ENCODE measurements at regions not wholly inside any gene's neighbourhood (a gene's known extent, or its start where the extent isn't known, plus 50 kb on each side); places are given as distances from the start of the nearest gene placed in this dataset.

GRCh38 chr6:114940181-114940580, 597.4 kb upstream of the HS3ST5 start:
- Mint-ChIP-seq H3K27me3 (ENCODE audit: low read depth, unreplicated experiment) (no peaks in the 10 kb centered on the region), H3K36me3 (ENCODE audit: low read depth, unreplicated experiment) (no peaks in the 10 kb centered on the region), H3K4me3 (ENCODE audit: unreplicated experiment) (no peak overlapping the region), H3K27ac (ENCODE audit: unreplicated experiment) (no peak overlapping the region), H3K4me1 (ENCODE audit: low read depth, unreplicated experiment) (no peaks in the 10 kb centered on the region), H3K9me3 (ENCODE audit: unreplicated experiment) (no peaks in the 10 kb centered on the region)
- Histone ChIP-seq H3K9ac (ENCODE audit: low read length) (no peak overlapping the region), H3K4me1 (ENCODE audit: insufficient read depth, low read length) (no peaks in the 10 kb centered on the region), H3K79me2 (ENCODE audit: insufficient read depth, low read length) (no peaks in the 10 kb centered on the region), H3K27ac (ENCODE audit: low read depth, low read length) (no peak overlapping the region), H3K4me3 (ENCODE audit: insufficient read depth, low read depth, low read length) (no peak overlapping the region), H3K36me3 (ENCODE audit: insufficient read depth, low read length) (no peaks in the 10 kb centered on the region), H3K9me3 (ENCODE audit: insufficient read depth, low read depth, low read length) (no peaks in the 10 kb centered on the region), H3K27me3 (ENCODE audit: insufficient read depth, low read length) (no peaks in the 10 kb centered on the region), H3K4me2 (ENCODE audit: low read length) (no peak overlapping the region), H2AFZ (ENCODE audit: low read depth, low read length) (no peak overlapping the region), H4K20me1 (ENCODE audit: insufficient read depth, low read length) (no peaks in the 10 kb centered on the region)
- FAIRE-seq = no peak
- TF ChIP-seq CTCF (IDR thresholded peaks at IDR 0.05; ENCODE audit: insufficient read depth, low read depth, low read length) (no peak), EZH2 (IDR thresholded peaks at IDR 0.05; ENCODE audit: insufficient read depth, low read length) (no peak)
- DNase-seq (ENCODE audit: low read depth) = no peak

- no peaks in the 10 kb centered on the region for H3K27me3 ChIP-seq (ENCODE audit: insufficient read depth, low read length)
- H3K4me3 ChIP-seq (ENCODE audit: insufficient read depth, low read depth, low read length) = no peak overlapping the region
- FAIRE-seq = no peak
- no peak overlapping the region for H3K27ac Mint-ChIP-seq (ENCODE audit: unreplicated experiment)
- H3K4me3 Mint-ChIP-seq (ENCODE audit: unreplicated experiment) = no peak overlapping the region
- H3K4me1 Mint-ChIP-seq (ENCODE audit: low read depth, unreplicated experiment) = no peaks in the 10 kb centered on the region
- no peak overlapping the region for H2AFZ ChIP-seq (ENCODE audit: low read depth, low read length)
- H3K4me1 ChIP-seq (ENCODE audit: insufficient read depth, low read length) = no peaks in the 10 kb centered on the region
- no peak overlapping the region for H3K27ac ChIP-seq (ENCODE audit: low read depth, low read length)
- no peak for TF ChIP-seq CTCF (IDR thresholded peaks at IDR 0.05; ENCODE audit: insufficient read depth, low read depth, low read length)
- no peak for TF ChIP-seq EZH2 (IDR thresholded peaks at IDR 0.05; ENCODE audit: insufficient read depth, low read length)
- no peaks in the 10 kb centered on the region for H3K79me2 ChIP-seq (ENCODE audit: insufficient read depth, low read length)
- no peaks in the 10 kb centered on the region for H3K27me3 Mint-ChIP-seq (ENCODE audit: low read depth, unreplicated experiment)
- DNase-seq (ENCODE audit: low read depth) = no peak
- H3K9me3 Mint-ChIP-seq (ENCODE audit: unreplicated experiment) = no peaks in the 10 kb centered on the region
- no peaks in the 10 kb centered on the region for H4K20me1 ChIP-seq (ENCODE audit: insufficient read depth, low read length)
- H3K36me3 ChIP-seq (ENCODE audit: insufficient read depth, low read length) = no peaks in the 10 kb centered on the region
- H3K9me3 ChIP-seq (ENCODE audit: insufficient read depth, low read depth, low read length) = no peaks in the 10 kb centered on the region
- H3K36me3 Mint-ChIP-seq (ENCODE audit: low read depth, unreplicated experiment) = no peaks in the 10 kb centered on the region
- H3K4me2 ChIP-seq (ENCODE audit: low read length) = no peak overlapping the region
- no peak overlapping the region for H3K9ac ChIP-seq (ENCODE audit: low read length)
These were observed 596.8 kb upstream of the HS3ST5 start for GRCh38 chr6:114939630-114940029.

- Mint-ChIP-seq H3K4me1 (ENCODE audit: low read depth, unreplicated experiment) (no peaks in the 10 kb centered on the region), H3K27ac (ENCODE audit: unreplicated experiment) (no peak overlapping the region), H3K9me3 (ENCODE audit: unreplicated experiment) (no peaks in the 10 kb centered on the region), H3K36me3 (ENCODE audit: low read depth, unreplicated experiment) (no peaks in the 10 kb centered on the region), H3K27me3 (ENCODE audit: low read depth, unreplicated experiment) (no peaks in the 10 kb centered on the region), H3K4me3 (ENCODE audit: unreplicated experiment) (no peak overlapping the region)
- no peaks in the 10 kb centered on the region for H3K27me3 ChIP-seq (ENCODE audit: insufficient read depth, low read length)
- TF ChIP-seq EZH2 (IDR thresholded peaks at IDR 0.05; ENCODE audit: insufficient read depth, low read length) (no peak), CTCF (IDR thresholded peaks at IDR 0.05; ENCODE audit: insufficient read depth, low read depth, low read length) (no peak)
- peaks cover 3% of the 10 kb centered on the region for H3K9me3 ChIP-seq (ENCODE audit: insufficient read depth, low read depth, low read length)
- DNase-seq (ENCODE audit: low read depth) (no peak), FAIRE-seq (no peak)
- H2AFZ ChIP-seq (ENCODE audit: low read depth, low read length) = no peak overlapping the region
- no peaks in the 10 kb centered on the region for H3K36me3 ChIP-seq (ENCODE audit: insufficient read depth, low read length)
- H3K79me2 ChIP-seq (ENCODE audit: insufficient read depth, low read length) = no peaks in the 10 kb centered on the region
- no peak overlapping the region for H3K27ac ChIP-seq (ENCODE audit: low read depth, low read length)
- H3K4me1 ChIP-seq (ENCODE audit: insufficient read depth, low read length) = no peaks in the 10 kb centered on the region
- H3K9ac ChIP-seq (ENCODE audit: low read length) = no peak overlapping the region
- no peaks in the 10 kb centered on the region for H4K20me1 ChIP-seq (ENCODE audit: insufficient read depth, low read length)
- H3K4me2 ChIP-seq (ENCODE audit: low read length) = no peak overlapping the region
- H3K4me3 ChIP-seq (ENCODE audit: insufficient read depth, low read depth, low read length) = no peak overlapping the region
These were observed 593.3 kb upstream of the HS3ST5 start for GRCh38 chr6:114936080-114936479.

All from astrocyte (in vitro differentiated cells and primary cell).